ENCODE measurements at regions not wholly inside any gene's neighbourhood (a gene's known extent, or its start where the extent isn't known, plus 50 kb on each side); places are given as distances from the start of the nearest gene placed in this dataset.

DNA sequence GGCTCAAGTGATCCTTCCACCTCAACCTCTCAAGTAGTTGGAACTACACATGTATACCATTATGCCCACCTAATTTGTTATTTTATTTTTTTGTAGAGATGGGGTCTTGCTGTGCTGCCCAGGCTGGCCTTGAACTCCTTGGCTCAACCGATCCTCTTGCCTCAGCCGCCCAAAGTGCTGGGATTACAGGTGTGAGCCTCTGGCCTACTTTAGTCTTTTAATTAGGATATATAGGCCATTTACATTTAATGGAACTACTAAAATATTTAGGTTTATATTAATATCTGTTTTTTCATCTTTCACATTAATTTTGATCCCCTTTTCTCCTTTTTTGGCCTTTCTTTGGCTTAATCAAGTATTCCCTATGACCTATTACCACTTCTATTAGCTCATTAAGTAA lies 95.7 kb upstream of the OSR1 start:
- TF ChIP-seq, protein P1, sequence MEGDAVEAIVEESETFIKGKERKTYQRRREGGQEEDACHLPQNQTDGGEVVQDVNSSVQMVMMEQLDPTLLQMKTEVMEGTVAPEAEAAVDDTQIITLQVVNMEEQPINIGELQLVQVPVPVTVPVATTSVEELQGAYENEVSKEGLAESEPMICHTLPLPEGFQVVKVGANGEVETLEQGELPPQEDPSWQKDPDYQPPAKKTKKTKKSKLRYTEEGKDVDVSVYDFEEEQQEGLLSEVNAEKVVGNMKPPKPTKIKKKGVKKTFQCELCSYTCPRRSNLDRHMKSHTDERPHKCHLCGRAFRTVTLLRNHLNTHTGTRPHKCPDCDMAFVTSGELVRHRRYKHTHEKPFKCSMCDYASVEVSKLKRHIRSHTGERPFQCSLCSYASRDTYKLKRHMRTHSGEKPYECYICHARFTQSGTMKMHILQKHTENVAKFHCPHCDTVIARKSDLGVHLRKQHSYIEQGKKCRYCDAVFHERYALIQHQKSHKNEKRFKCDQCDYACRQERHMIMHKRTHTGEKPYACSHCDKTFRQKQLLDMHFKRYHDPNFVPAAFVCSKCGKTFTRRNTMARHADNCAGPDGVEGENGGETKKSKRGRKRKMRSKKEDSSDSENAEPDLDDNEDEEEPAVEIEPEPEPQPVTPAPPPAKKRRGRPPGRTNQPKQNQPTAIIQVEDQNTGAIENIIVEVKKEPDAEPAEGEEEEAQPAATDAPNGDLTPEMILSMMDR (IDR thresholded peaks at IDR 0.05) = no peak
- no peak for TF ChIP-seq POLR2A (IDR thresholded peaks at IDR 0.05)
